ENCODE measurements at regions not wholly inside any gene's neighbourhood (a gene's known extent, or its start where the extent isn't known, plus 50 kb on each side); places are given as distances from the start of the nearest gene placed in this dataset.

- Histone ChIP-seq H3K36me3 (ENCODE audit: control insufficient read depth, insufficient read depth, low read length) (no peaks in the 10 kb centered on the region), H3K4me3 (ENCODE audit: low read depth, low read length) (no peak overlapping the region), H3K27me3 (ENCODE audit: control insufficient read depth, insufficient read depth, low read length) (no peaks in the 10 kb centered on the region)
- DNase-seq (ENCODE audit: low read depth) (no peak), FAIRE-seq (no peak)
- TF ChIP-seq CTCF (IDR thresholded peaks at IDR 0.05; ENCODE audit: insufficient read depth, low read length, severe bottlenecking): no peak
Measured at GRCh38 chr13:50282016-50282415, 266.8 kb downstream of the KCNRG start.

GRCh38 chr13:50283017-50283416, 267.8 kb downstream of the KCNRG start:
- Histone ChIP-seq H3K36me3 (ENCODE audit: control insufficient read depth, insufficient read depth, low read length) (no peaks in the 10 kb centered on the region), H3K4me3 (ENCODE audit: low read depth, low read length) (no peak overlapping the region), H3K27me3 (ENCODE audit: control insufficient read depth, insufficient read depth, low read length) (no peaks in the 10 kb centered on the region)
- FAIRE-seq: no peak
- no peak for DNase-seq (ENCODE audit: low read depth)
- no peak for TF ChIP-seq CTCF (IDR thresholded peaks at IDR 0.05; ENCODE audit: insufficient read depth, low read length, severe bottlenecking)

- FAIRE-seq: no peak
Measured at GRCh38 chr13:50284540-50284939, 269.3 kb downstream of the KCNRG start.

GRCh38 chr13:50285283-50285682, 270.0 kb downstream of the KCNRG start:
- DNase-seq (ENCODE audit: low read depth): no peak
- Histone ChIP-seq H3K36me3 (ENCODE audit: control insufficient read depth, insufficient read depth, low read length) (no peaks in the 10 kb centered on the region), H3K27me3 (ENCODE audit: control insufficient read depth, insufficient read depth, low read length) (no peaks in the 10 kb centered on the region), H3K4me3 (ENCODE audit: low read depth, low read length) (no peak overlapping the region)
- no peak for FAIRE-seq
- TF ChIP-seq CTCF (IDR thresholded peaks at IDR 0.05; ENCODE audit: insufficient read depth, low read length, severe bottlenecking): no peak

More at GRCh38 chr13:50284540-50284939, 269.3 kb downstream of the KCNRG start:
- DNase-seq (ENCODE audit: low read depth): no peak
- H3K4me3 ChIP-seq (ENCODE audit: low read depth, low read length): no peak overlapping the region
- H3K27me3 ChIP-seq (ENCODE audit: control insufficient read depth, insufficient read depth, low read length): no peaks in the 10 kb centered on the region
- no peak for TF ChIP-seq CTCF (IDR thresholded peaks at IDR 0.05; ENCODE audit: insufficient read depth, low read length, severe bottlenecking)
- H3K36me3 ChIP-seq (ENCODE audit: control insufficient read depth, insufficient read depth, low read length): no peaks in the 10 kb centered on the region

GRCh38 chr13:50286324-50286723, 271.1 kb downstream of the KCNRG start:
- DNase-seq (ENCODE audit: low read depth): no peak
- FAIRE-seq: no peak
- H3K36me3 ChIP-seq (ENCODE audit: control insufficient read depth, insufficient read depth, low read length): no peaks in the 10 kb centered on the region
- no peaks in the 10 kb centered on the region for H3K27me3 ChIP-seq (ENCODE audit: control insufficient read depth, insufficient read depth, low read length)
- H3K4me3 ChIP-seq (ENCODE audit: low read depth, low read length): no peak overlapping the region
- no peak for TF ChIP-seq CTCF (IDR thresholded peaks at IDR 0.05; ENCODE audit: insufficient read depth, low read length, severe bottlenecking)

- no peaks in the 10 kb centered on the region for H3K36me3 ChIP-seq (ENCODE audit: control insufficient read depth, insufficient read depth, low read length)
- no peak for FAIRE-seq
- no peak overlapping the region for H3K4me3 ChIP-seq (ENCODE audit: low read depth, low read length)
- peak; percentile 15 for DNase-seq (ENCODE audit: low read depth)
- no peaks in the 10 kb centered on the region for H3K27me3 ChIP-seq (ENCODE audit: control insufficient read depth, insufficient read depth, low read length)
- TF ChIP-seq CTCF (IDR thresholded peaks at IDR 0.05; ENCODE audit: insufficient read depth, low read length, severe bottlenecking): no peak
Measured at GRCh38 chr13:50290186-50290585, 274.9 kb downstream of the KCNRG start.

All from bronchial epithelial cell (primary cell).